Fibroblast of lung (primary cell): ENCODE measurements at regions not wholly inside any gene's neighbourhood (a gene's known extent, or its start where the extent isn't known, plus 50 kb on each side); places are given as distances from the start of the nearest gene placed in this dataset.

Experiments used
- EZH2 ChIP-seq: IDR thresholded peaks from 2 replicates; pipeline ENCODE4 v1.5.1; 2012; ENCODE audit warnings: low read length, control low read depth, mild to moderate bottlenecking; ENCODE audit errors: missing control alignments
- TF ChIP-seq, protein P1 (sequence below), 2 donors: IDR thresholded peaks in 1 of 2; conservative IDR thresholded peaks in 1 of 2; 1 replicate in 1 of 2; 2 replicates in 1 of 2; pipeline ENCODE4 v1.5.1; 2011 to 2012; ENCODE audit warnings: low read length in 2 of 2, control low read depth in 1 of 2, inconsistent platforms in 1 of 2, low read depth in 1 of 2, mild to moderate bottlenecking in 1 of 2

- TF ChIP-seq, protein P1, sequence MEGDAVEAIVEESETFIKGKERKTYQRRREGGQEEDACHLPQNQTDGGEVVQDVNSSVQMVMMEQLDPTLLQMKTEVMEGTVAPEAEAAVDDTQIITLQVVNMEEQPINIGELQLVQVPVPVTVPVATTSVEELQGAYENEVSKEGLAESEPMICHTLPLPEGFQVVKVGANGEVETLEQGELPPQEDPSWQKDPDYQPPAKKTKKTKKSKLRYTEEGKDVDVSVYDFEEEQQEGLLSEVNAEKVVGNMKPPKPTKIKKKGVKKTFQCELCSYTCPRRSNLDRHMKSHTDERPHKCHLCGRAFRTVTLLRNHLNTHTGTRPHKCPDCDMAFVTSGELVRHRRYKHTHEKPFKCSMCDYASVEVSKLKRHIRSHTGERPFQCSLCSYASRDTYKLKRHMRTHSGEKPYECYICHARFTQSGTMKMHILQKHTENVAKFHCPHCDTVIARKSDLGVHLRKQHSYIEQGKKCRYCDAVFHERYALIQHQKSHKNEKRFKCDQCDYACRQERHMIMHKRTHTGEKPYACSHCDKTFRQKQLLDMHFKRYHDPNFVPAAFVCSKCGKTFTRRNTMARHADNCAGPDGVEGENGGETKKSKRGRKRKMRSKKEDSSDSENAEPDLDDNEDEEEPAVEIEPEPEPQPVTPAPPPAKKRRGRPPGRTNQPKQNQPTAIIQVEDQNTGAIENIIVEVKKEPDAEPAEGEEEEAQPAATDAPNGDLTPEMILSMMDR (conservative IDR thresholded peaks at IDR 0.05 in 1 of 2, IDR thresholded peaks at IDR 0.05 in 1 of 2; ENCODE audit: low read depth in 1 of 2, low read length in 2 of 2) = no peak
- TF ChIP-seq EZH2 = no peak
Observed at GRCh38 chr20:11721411-11721810, 196.3 kb upstream of the BTBD3 start.
